Ascending aorta (tissue), 2 donors: ENCODE measurements at regions not wholly inside any gene's neighbourhood (a gene's known extent, or its start where the extent isn't known, plus 50 kb on each side); places are given as distances from the start of the nearest gene placed in this dataset.

Source experiments
- DNase-seq, 2 donors: peaks; one replicate each; pipeline ENCODE4 v3.0.0-alpha.2; 2019; ENCODE audit warnings: low spot score in 2 of 2
- H3K27ac ChIP-seq, 2 donors: fragments of 200-600 bp; sonication (generic); one replicate each; pipeline ENCODE4 v1.5.1; 2016 to 2017; ENCODE audit warnings: mild to moderate bottlenecking in 1 of 2
- H3K27me3 ChIP-seq: fragments of 200-600 bp; sonication (generic); one replicate; pipeline ENCODE4 v1.5.1; 2017
- H3K36me3 ChIP-seq, 2 donors: fragments of 200-600 bp; sonication (generic); one replicate each; pipeline ENCODE4 v1.5.1; 2016
- H3K4me1 ChIP-seq, 2 donors: fragments of 200-600 bp; sonication (generic); one replicate each; pipeline ENCODE4 v1.5.1; 2016 to 2017; ENCODE audit warnings: mild to moderate bottlenecking in 1 of 2
- H3K4me3 ChIP-seq, 2 donors: fragments of 200-600 bp; sonication (generic); one replicate each; pipeline ENCODE4 v1.5.1; 2016 to 2017; ENCODE audit warnings: mild to moderate bottlenecking in 1 of 2
- H3K9me3 ChIP-seq, 2 donors: fragments of 200-600 bp; sonication (generic); one replicate each; pipeline ENCODE4 v1.5.1; 2016
- CTCF ChIP-seq, 3 experiments: fragments of 200-600 bp in 2 of 3; fragments of 450-650 bp in 1 of 3; sonication (generic) in 2 of 3; IDR thresholded peaks; one replicate each; pipeline ENCODE4 v1.5.1; 2016 to 2019; ENCODE audit warnings: antibody characterized with exemption in 3 of 3, mild to moderate bottlenecking in 1 of 3, moderate library complexity in 1 of 3
- intact Hi-C: fragments of 100-400 bp; cut with DNase I; formaldehyde crosslinking; loops from one replicate; pipeline ENCODE4 v1.15.1; 2023

- Histone ChIP-seq H3K4me3 (peak overlapping the region; percentile 45 to 63), H3K4me1 (peaks cover 35 to 55% of the 10 kb centered on the region in 2 donors), H3K36me3 (no peaks in the 10 kb centered on the region), H3K27me3 (no peaks in the 10 kb centered on the region), H3K27ac (peak overlapping the region; percentile 84 to 96), H3K9me3 (no peaks in the 10 kb centered on the region)
- no peak for DNase-seq
- no peak for TF ChIP-seq CTCF (IDR thresholded peaks at IDR 0.05)
- intact Hi-C loops: loop anchor here (5.0 kb wide), 1 partner anchor 79 kb away; no protein-coding TSS in a partner anchor
These were observed 158.7 kb upstream of the IER5L start for GRCh38 chr9:129336601-129337331.

GRCh38 chr9:129336130-129336528 is 158.1 kb upstream of the IER5L start:
- H3K27me3 ChIP-seq: no peaks in the 10 kb centered on the region
- peaks cover 0 to 2% of the 10 kb centered on the region in 2 donors for H3K9me3 ChIP-seq
- H3K4me3 ChIP-seq: peak overlapping the region; percentile 45 to 63
- H3K27ac ChIP-seq: peak overlapping the region; percentile 84 to 96
- H3K36me3 ChIP-seq: no peaks in the 10 kb centered on the region
- intact Hi-C loops: loop anchor here (5.0 kb wide), 1 partner anchor 79 kb away; no protein-coding TSS in a partner anchor
- TF ChIP-seq CTCF (IDR thresholded peaks at IDR 0.05): no peak
- DNase-seq: no peak
- H3K4me1 ChIP-seq: peaks cover 35 to 55% of the 10 kb centered on the region in 2 donors

GRCh38 chr9:129335464-129336129 is 157.5 kb upstream of the IER5L start:
- DNase-seq: no peak
- Histone ChIP-seq H3K36me3 (no peaks in the 10 kb centered on the region), H3K4me3 (peak overlapping the region in 1 of 2 donors; percentile 63), H3K9me3 (peaks cover 0 to 7% of the 10 kb centered on the region in 2 donors), H3K27me3 (no peaks in the 10 kb centered on the region), H3K4me1 (peaks cover 35 to 55% of the 10 kb centered on the region in 2 donors), H3K27ac (peak overlapping the region; percentile 84 to 96)
- intact Hi-C loops: loop anchor here (2.0 to 5.0 kb wide), 4 partner anchors 15 to 147 kb away; no protein-coding TSS in a partner anchor
- no peak for TF ChIP-seq CTCF (IDR thresholded peaks at IDR 0.05)

GRCh38 chr9:129334105-129334935 is 156.3 kb upstream of the IER5L start:
- Histone ChIP-seq H3K36me3 (no peaks in the 10 kb centered on the region), H3K9me3 (peaks cover 0 to 8% of the 10 kb centered on the region in 2 donors), H3K27ac (peak overlapping the region; percentile 84 to 96), H3K4me1 (peaks cover 35 to 54% of the 10 kb centered on the region in 2 donors), H3K27me3 (no peaks in the 10 kb centered on the region), H3K4me3 (peak overlapping the region; percentile 9 to 19)
- DNase-seq: peak; percentile 74 to 96
- intact Hi-C loops: loop anchor here (2.0 to 5.0 kb wide), 5 partner anchors 14 to 278 kb away; partner anchors contain the start of gene IER5L
- TF ChIP-seq CTCF (IDR thresholded peaks at IDR 0.05): no peak

- DNase-seq: no peak
- H3K4me3 ChIP-seq: peak overlapping the region; percentile 9 to 19
- no peaks in the 10 kb centered on the region for H3K27me3 ChIP-seq
- TF ChIP-seq CTCF (IDR thresholded peaks at IDR 0.05): no peak
- H3K27ac ChIP-seq: peak overlapping the region; percentile 84 to 96
- intact Hi-C loops: loop anchor here (2.0 to 5.0 kb wide), 5 partner anchors 13 to 279 kb away; partner anchors contain the start of gene IER5L
- no peaks in the 10 kb centered on the region for H3K36me3 ChIP-seq
- H3K9me3 ChIP-seq: peaks cover 0 to 8% of the 10 kb centered on the region in 2 donors
- H3K4me1 ChIP-seq: peaks cover 29 to 47% of the 10 kb centered on the region in 2 donors
These were observed 155.6 kb upstream of the IER5L start for GRCh38 chr9:129333617-129334104.
